ENCODE measurements at regions not wholly inside any gene's neighbourhood (a gene's known extent, or its start where the extent isn't known, plus 50 kb on each side); places are given as distances from the start of the nearest gene placed in this dataset.

GRCh38 chr3:81923038-81923437, 161.6 kb upstream of the GBE1 start:
- Mint-ChIP-seq H3K4me1 (no peaks in the 10 kb centered on the region), H3K27ac (no peak overlapping the region), H3K4me3 (no peak overlapping the region), H3K27me3 (no peaks in the 10 kb centered on the region), H3K36me3 (no peaks in the 10 kb centered on the region), H3K9me3 (no peaks in the 10 kb centered on the region)
- POLR2A ChIA-PET, result no interaction called here
- DNase-seq (no peak), ATAC-seq (ENCODE audit: low read depth) (no peak)

DNA sequence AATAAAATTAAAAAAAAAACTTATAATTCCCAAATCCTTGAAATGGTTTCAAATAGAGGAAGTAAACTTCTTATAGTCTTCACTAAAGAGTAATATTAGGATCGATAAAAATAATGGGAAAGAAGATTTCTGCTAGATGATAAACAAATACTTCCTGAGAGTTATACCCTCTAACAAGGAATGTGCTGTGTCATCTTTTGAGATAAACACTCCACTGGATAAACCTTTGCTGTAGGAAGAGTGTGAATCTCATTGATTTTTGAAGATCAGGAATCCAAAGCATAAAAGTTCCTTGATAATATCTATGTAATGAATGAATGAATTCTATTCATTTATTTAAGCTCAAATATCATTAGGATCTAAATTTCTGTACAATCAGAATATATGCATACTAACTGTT, 161.0 kb upstream of the GBE1 start:
- DNase-seq (no peak), ATAC-seq (ENCODE audit: low read depth) (no peak)
- Mint-ChIP-seq H3K9me3 (no peaks in the 10 kb centered on the region), H3K27me3 (no peaks in the 10 kb centered on the region), H3K27ac (no peak overlapping the region), H3K4me1 (no peaks in the 10 kb centered on the region), H3K4me3 (no peak overlapping the region), H3K36me3 (no peaks in the 10 kb centered on the region)
- POLR2A ChIA-PET, result no interaction called here

DNA sequence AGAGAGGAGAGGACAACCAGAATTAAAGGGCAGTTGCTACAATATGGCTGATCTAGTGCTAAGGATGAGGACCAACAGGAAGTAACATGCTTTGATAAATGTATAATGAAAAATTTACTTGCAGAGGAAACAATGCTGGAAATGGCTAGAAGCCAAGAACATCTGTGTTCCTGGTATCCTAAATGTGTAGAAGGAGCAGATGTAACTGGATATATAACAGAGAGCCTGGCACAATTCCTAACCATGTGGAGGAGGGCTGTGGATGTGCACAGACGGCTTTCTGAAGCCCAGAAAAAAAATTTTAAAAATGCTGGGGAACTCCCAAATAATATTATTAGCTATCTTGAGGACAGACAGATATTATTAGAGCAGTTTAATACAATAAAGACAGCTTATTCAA, 159.4 kb upstream of the GBE1 start:
- POLR2A ChIA-PET, result no interaction called here
- H3K27ac Mint-ChIP-seq, result no peak overlapping the region

DNA sequence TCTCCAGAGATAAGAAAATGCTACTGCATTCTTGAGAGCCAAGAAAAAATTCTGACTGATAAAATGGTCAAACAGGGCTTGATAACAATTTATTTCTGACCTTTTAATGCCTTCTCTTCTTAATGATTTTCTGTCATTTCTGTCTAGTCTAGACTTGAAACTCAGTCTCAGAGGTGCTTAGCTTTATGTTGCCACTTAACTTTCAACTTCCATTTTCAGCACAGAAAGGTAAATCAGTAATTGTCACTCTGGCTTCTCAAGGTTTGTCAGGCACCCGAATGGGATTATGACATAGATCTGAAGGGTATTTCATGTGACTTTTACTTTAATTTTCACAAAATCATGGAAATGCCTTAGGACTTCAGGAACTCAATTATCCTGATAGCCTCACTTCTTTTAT, 155.4 kb upstream of the GBE1 start:
- DNase-seq (no peak), ATAC-seq (ENCODE audit: low read depth) (no peak)
- Mint-ChIP-seq H3K4me3 (no peak overlapping the region), H3K27me3 (peaks cover 5% of the 10 kb centered on the region), H3K36me3 (no peaks in the 10 kb centered on the region), H3K9me3 (no peaks in the 10 kb centered on the region), H3K4me1 (no peaks in the 10 kb centered on the region), H3K27ac (no peak overlapping the region)
- POLR2A ChIA-PET, result no interaction called here

More for the DNA sequence above, 159.4 kb upstream of the GBE1 start:
- Mint-ChIP-seq H3K27me3 (peaks cover 2% of the 10 kb centered on the region), H3K9me3 (no peaks in the 10 kb centered on the region), H3K36me3 (no peaks in the 10 kb centered on the region), H3K4me3 (no peak overlapping the region), H3K4me1 (no peaks in the 10 kb centered on the region)
- ATAC-seq (ENCODE audit: low read depth) (no peak), DNase-seq (no peak)

GRCh38 chr3:81913886-81914663, 152.6 kb upstream of the GBE1 start:
- DNase-seq (no peak), ATAC-seq (ENCODE audit: low read depth) (no peak)
- Mint-ChIP-seq H3K27ac (no peak overlapping the region), H3K36me3 (no peaks in the 10 kb centered on the region), H3K9me3 (no peaks in the 10 kb centered on the region), H3K27me3 (peaks cover 5% of the 10 kb centered on the region), H3K4me1 (peaks cover 1% of the 10 kb centered on the region), H3K4me3 (no peak overlapping the region)
- POLR2A ChIA-PET, result no interaction called here

GRCh38 chr3:81911221-81911620, 149.8 kb upstream of the GBE1 start:
- DNase-seq (no peak), ATAC-seq (ENCODE audit: low read depth) (no peak)
- H3K27ac Mint-ChIP-seq, result no peak overlapping the region
- no peaks in the 10 kb centered on the region for H3K9me3 Mint-ChIP-seq
- H3K27me3 Mint-ChIP-seq, result peaks cover 2% of the 10 kb centered on the region
- POLR2A ChIA-PET, result no interaction called here
- H3K4me3 Mint-ChIP-seq, result no peak overlapping the region
- peaks cover 1% of the 10 kb centered on the region for H3K4me1 Mint-ChIP-seq
- no peaks in the 10 kb centered on the region for H3K36me3 Mint-ChIP-seq

- Mint-ChIP-seq H3K4me1 (peaks cover 1% of the 10 kb centered on the region), H3K4me3 (no peak overlapping the region), H3K27ac (no peak overlapping the region), H3K9me3 (no peaks in the 10 kb centered on the region), H3K27me3 (peaks cover 3% of the 10 kb centered on the region), H3K36me3 (no peaks in the 10 kb centered on the region)
- ATAC-seq (ENCODE audit: low read depth) (no peak), DNase-seq (no peak)
- POLR2A ChIA-PET, result no interaction called here
Measured at GRCh38 chr3:81910244-81910852, 148.9 kb upstream of the GBE1 start.

DNA sequence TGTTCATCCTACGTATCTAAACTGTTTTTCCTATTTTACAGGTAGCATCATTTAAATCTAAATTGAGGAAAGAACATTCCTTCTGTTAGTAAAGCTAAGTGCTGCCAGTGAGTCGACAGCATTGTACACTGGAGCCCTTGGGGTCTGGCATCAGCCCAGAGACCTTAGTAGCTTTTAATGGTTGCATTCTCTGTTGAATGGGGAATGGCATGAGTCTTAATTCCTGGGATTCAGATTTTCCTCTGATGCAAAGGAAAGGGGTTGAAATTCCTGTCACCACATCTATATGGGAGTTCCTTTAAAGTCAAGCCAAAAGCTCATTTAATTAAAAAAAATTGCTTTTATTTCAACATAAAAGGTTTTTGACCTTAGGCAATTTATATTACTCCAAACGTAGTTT, 148.4 kb upstream of the GBE1 start:
- Mint-ChIP-seq H3K4me3 (no peak overlapping the region), H3K27me3 (peaks cover 6% of the 10 kb centered on the region), H3K27ac (no peak overlapping the region), H3K4me1 (peaks cover 1% of the 10 kb centered on the region), H3K9me3 (no peaks in the 10 kb centered on the region), H3K36me3 (no peaks in the 10 kb centered on the region)
- no peak for DNase-seq
- no peak for ATAC-seq (ENCODE audit: low read depth)
- POLR2A ChIA-PET, result no interaction called here

- POLR2A ChIA-PET, result no interaction called here
- Mint-ChIP-seq H3K9me3 (no peaks in the 10 kb centered on the region), H3K27me3 (peaks cover 4% of the 10 kb centered on the region), H3K27ac (no peak overlapping the region), H3K4me1 (peaks cover 1% of the 10 kb centered on the region), H3K36me3 (no peaks in the 10 kb centered on the region), H3K4me3 (no peak overlapping the region)
- ATAC-seq (ENCODE audit: low read depth) (no peak), DNase-seq (no peak)
Measured at GRCh38 chr3:81908561-81908960, 147.1 kb upstream of the GBE1 start.

DNA sequence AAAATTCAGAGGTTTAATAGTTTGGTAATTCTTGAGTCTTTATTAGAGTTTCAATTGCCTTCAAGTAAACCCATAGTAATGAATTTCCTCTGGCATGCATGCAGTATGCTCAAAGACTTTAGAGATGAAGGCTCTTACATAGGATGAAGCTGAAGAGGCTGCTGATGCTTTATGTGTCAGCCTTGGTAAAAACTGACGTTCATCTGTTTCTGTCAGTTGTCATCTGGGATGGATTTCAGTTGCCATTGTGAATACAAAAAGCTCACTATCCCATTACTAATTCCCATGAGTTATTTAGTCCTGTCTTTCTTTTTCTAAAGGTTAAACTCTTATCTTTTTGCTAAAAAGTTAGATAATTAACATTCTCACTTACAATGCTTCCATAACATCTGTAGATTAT, 136.9 kb upstream of the GBE1 start:
- no peak for ATAC-seq (ENCODE audit: low read depth)
- H3K27ac Mint-ChIP-seq, result no peak overlapping the region
- H3K4me3 Mint-ChIP-seq, result no peak overlapping the region
- no peak for DNase-seq
- no peaks in the 10 kb centered on the region for H3K9me3 Mint-ChIP-seq
- no peaks in the 10 kb centered on the region for H3K36me3 Mint-ChIP-seq
- H3K4me1 Mint-ChIP-seq, result no peaks in the 10 kb centered on the region
- peaks cover 3% of the 10 kb centered on the region for H3K27me3 Mint-ChIP-seq
- POLR2A ChIA-PET, result no interaction called here

DNA sequence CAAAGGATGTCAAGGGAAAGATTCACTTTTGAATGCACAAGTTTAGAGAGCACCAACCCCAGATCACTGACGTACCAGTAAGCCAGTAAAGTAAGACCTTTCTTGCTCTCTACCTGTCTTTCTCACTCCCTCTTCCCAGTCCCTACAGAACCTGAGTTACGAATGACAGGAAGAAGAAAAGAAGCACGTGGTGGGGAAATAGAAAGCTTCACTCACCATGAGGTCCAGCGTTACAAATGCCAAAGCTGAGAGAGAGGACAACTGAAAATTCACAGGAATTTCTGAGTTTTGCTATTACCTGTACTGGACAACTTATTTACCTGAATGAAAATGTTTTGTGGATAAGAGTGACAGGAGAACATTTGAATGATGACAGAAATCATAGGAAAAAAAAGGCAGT, 133.2 kb upstream of the GBE1 start:
- Mint-ChIP-seq H3K36me3 (no peaks in the 10 kb centered on the region), H3K9me3 (no peaks in the 10 kb centered on the region), H3K27ac (no peak overlapping the region), H3K4me1 (no peaks in the 10 kb centered on the region), H3K4me3 (no peak overlapping the region), H3K27me3 (peaks cover 3% of the 10 kb centered on the region)
- POLR2A ChIA-PET, result no interaction called here
- DNase-seq (no peak), ATAC-seq (ENCODE audit: low read depth) (no peak)

DNA sequence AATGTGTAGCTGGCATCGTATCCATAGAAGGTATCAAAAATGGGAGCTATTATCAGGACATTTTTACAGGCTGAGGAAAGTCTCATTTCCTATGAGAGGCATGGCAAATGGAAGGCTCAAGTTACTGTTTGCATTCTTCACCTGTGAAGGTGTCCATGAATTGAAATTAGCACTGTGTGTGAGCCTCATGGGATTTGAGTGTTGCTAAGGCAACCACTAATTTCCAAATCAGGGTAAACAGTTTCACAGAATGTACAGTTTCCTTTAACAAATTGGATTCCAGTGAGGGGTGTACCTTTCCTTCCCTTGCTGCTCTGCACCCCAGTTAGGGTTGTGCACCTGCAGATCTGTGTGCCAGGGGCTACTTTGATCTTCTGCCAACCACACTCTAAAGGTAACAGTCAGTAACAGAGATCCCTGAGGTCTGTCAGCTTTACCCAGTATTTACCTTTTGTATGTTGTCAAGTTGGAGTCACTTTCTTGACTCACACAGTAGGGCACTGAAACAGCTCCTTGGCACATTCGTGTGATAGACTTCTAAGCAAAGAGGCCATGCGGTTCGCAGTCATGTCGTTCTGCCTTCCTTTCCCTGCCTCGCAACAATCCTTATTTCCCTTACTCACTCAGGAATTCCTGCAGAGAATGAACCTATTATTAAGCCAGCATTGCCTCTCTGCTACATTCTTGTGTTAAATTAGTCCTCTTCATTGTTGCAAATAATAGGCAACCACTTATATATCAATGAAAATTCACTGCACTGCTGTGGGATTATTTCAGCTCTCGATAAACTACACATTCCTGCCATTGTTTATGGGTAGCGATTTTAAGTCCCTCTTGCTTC, 129.8 kb upstream of the GBE1 start:
- Mint-ChIP-seq H3K27ac (no peak overlapping the region), H3K27me3 (no peaks in the 10 kb centered on the region), H3K36me3 (no peaks in the 10 kb centered on the region), H3K9me3 (no peaks in the 10 kb centered on the region), H3K4me1 (no peaks in the 10 kb centered on the region), H3K4me3 (no peak overlapping the region)
- no peak for DNase-seq
- ATAC-seq (ENCODE audit: low read depth), result no peak
- POLR2A ChIA-PET, result no interaction called here

DNA sequence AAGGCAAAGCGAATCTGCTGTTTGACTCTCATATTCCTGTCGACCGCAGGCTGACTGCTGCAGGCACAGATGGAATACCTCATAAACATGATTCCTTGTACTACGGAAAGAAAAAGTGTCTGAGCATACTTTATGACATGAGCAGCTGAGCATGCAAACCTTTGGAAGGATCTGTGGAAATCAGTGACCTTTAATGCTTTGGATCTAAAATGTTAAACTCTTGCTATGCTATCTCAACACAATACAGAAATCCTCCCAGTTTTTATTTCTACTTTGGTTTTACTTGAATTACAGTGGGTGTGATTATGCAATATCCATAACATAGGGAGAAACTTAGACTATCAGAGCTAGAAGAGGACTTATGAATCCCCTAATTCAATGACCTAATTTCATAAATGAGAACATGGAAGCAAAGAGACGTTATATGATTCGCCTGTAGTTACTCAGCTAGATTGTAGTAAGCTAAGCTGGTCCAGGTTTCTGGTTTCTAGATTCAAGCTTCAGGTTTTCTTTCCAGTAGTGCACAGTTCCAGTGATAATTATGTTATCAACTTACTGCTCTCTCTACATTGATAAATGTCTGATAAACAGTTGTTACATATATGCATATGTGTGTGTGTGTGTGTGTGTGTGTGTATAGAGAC, 127.6 kb upstream of the GBE1 start:
- Mint-ChIP-seq H3K4me1 (no peaks in the 10 kb centered on the region), H3K27ac (no peak overlapping the region), H3K36me3 (no peaks in the 10 kb centered on the region), H3K9me3 (no peaks in the 10 kb centered on the region), H3K4me3 (no peak overlapping the region), H3K27me3 (no peaks in the 10 kb centered on the region)
- DNase-seq, result no peak
- ATAC-seq (ENCODE audit: low read depth), result no peak
- POLR2A ChIA-PET, result no interaction called here
